Chondrocyte (in vitro differentiated cells): ENCODE measurements at regions not wholly inside any gene's neighbourhood (a gene's known extent, or its start where the extent isn't known, plus 50 kb on each side); places are given as distances from the start of the nearest gene placed in this dataset.
A peak's percentile ranks its signal among the peaks of the same experiment; 100 is the strongest.
"Not testable (repeated sequence)": the region's sequence is repeated elsewhere in the genome, so short reads cannot be mapped to it uniquely, and the experiment has no call there.

Experiments used
- DNase-seq: peaks from one replicate; pipeline ENCODE4 v3.0.0; 2021; ENCODE audit warnings: mixed read lengths, low spot score
- H3K27ac Mint-ChIP-seq: one replicate; pipeline ENCODE4 v1.8.0; 2021; ENCODE audit warnings: mild to moderate bottlenecking, moderate library complexity, mixed read lengths; ENCODE audit not compliant: unreplicated experiment
- H3K27me3 Mint-ChIP-seq: 2 replicates; pipeline ENCODE4 v1.8.0; 2021; ENCODE audit warnings: low read depth, mixed read lengths
- H3K36me3 Mint-ChIP-seq: 2 replicates; pipeline ENCODE4 v1.8.0; 2021; ENCODE audit warnings: low read depth, mixed read lengths
- H3K4me1 Mint-ChIP-seq: 2 replicates; pipeline ENCODE4 v1.8.0; 2021; ENCODE audit warnings: low read depth, mild to moderate bottlenecking, mixed read lengths
- H3K4me3 Mint-ChIP-seq: one replicate; pipeline ENCODE4 v1.8.0; 2021; ENCODE audit warnings: mild to moderate bottlenecking, moderate library complexity, mixed read lengths; ENCODE audit not compliant: unreplicated experiment
- H3K9me3 Mint-ChIP-seq: 2 replicates; pipeline ENCODE4 v1.8.0; 2021; ENCODE audit warnings: low read depth, mixed read lengths
- CTCF ChIP-seq: fragments of 200-600 bp; sonication (generic); IDR thresholded peaks from 2 replicates; pipeline ENCODE4 v1.5.0; 2021; ENCODE audit warnings: antibody characterized with exemption, mild to moderate bottlenecking, moderate library complexity

DNA sequence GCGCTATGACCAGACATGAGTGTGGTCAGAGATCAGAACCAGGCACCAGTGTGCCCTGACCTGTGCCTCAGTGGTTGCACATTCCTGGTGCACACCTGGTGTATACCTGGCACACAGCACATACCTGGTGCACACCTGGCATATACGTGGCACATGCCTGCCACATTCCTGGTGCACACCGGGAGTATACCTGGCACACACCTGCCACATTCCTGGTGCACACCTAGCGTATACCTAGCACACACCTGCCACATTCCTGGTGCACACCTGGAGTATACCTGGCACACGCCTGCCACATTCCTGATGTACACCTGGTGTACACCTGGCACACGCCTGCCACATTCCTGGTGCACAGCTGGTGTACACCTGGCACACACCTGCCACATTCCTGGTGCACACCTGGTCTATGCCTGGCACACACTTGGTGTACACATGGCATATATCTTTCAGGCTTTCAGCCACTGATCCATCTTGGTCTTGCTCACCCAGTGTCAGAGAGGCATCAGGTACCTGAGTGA lies 61.3 kb upstream of the ADGRL1 start:
- Mint-ChIP-seq H3K9me3 (no peaks in the 10 kb centered on the region), H3K27ac (no peak overlapping the region), H3K4me1 (peaks cover 5% of the 10 kb centered on the region), H3K4me3 (no peak overlapping the region), H3K36me3 (no peaks in the 10 kb centered on the region), H3K27me3 (peaks cover 26% of the 10 kb centered on the region)
- TF ChIP-seq CTCF: no peak
- DNase-seq: no peak

DNA sequence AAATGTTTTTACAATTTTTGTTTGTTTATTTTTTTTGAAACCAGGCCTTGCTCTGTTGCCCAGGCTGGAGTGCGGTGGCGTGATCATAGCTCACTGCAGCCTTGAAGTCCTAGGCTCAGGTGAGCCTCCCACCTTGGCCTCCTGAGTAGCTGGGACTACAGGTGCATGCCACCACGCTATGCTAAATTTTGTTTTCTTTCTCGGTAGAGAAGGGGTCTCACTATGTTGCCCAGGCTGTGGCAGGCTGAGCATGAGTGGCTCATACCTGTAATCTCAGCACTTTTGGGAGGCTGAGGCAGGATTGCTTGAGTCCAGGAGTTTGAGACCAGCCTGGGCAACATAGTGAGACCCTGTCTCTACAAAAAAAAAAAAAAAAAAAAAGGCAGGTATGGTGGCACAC lies 60.2 kb upstream of the ADGRL1 start:
- not testable (repeated sequence) for H3K36me3 Mint-ChIP-seq, H3K4me1 Mint-ChIP-seq, H3K9me3 Mint-ChIP-seq, DNase-seq, H3K27ac Mint-ChIP-seq, H3K4me3 Mint-ChIP-seq
- peaks cover 20% of the 10 kb centered on the region for H3K27me3 Mint-ChIP-seq

GRCh38 chr19:14265290-14266036 lies 59.5 kb upstream of the ADGRL1 start:
- no peaks in the 10 kb centered on the region for H3K36me3 Mint-ChIP-seq
- TF ChIP-seq CTCF: no peak
- DNase-seq: no peak
- H3K4me3 Mint-ChIP-seq: peak overlapping the region; percentile 28
- H3K27ac Mint-ChIP-seq: no peak overlapping the region
- no peaks in the 10 kb centered on the region for H3K9me3 Mint-ChIP-seq
- peaks cover 5% of the 10 kb centered on the region for H3K4me1 Mint-ChIP-seq
- peaks cover 20% of the 10 kb centered on the region for H3K27me3 Mint-ChIP-seq

DNA sequence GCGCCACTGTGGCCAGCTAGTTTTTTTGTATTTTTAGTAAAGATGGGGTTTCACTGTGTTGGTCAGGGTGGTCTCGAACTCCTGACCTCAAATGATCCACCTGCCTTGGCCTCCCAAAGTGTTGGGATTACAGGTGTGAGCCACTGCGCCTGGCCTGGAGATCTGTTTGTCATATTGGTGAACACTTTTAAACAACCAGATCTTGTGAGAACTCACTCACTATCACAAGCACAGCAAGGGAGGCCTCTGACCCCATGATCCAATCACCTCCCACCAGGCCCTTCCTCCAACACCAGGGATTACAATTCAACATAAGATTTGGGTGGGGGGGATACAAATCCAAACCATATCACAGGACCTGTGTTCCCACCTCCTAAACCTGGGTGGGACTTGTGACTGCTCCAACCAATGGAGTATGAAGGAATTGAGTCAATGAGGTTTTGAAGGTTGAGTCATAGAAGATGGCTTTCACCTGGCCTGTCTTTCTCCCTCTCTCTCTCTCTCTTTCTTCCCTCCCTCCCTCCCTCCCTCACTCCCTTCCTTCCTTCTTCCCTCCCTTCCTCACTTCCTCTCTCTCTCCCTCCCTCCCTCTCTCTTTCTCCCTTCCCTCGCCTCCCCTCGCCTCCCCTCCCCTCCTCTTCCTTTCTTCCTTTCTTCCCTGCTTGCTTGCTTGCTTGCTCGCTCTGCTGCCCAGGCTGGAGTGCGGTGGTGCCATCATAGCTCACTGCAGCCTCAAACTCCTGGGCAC lies 50.1 kb upstream of the ADGRL1 start:
- not testable (repeated sequence) for H3K4me1 Mint-ChIP-seq, H3K27ac Mint-ChIP-seq, H3K36me3 Mint-ChIP-seq, H3K9me3 Mint-ChIP-seq, DNase-seq, H3K4me3 Mint-ChIP-seq, H3K27me3 Mint-ChIP-seq
